PFSK-1 (cell line): ENCODE measurements at regions not wholly inside any gene's neighbourhood (a gene's known extent, or its start where the extent isn't known, plus 50 kb on each side); places are given as distances from the start of the nearest gene placed in this dataset.

Experiments used
- FOXP2 ChIP-seq: optimal IDR thresholded peaks from 2 replicates; pipeline ENCODE3; 2011; ENCODE audit warnings: borderline replicate concordance, control low read depth, inconsistent platforms; ENCODE audit not compliant: insufficient read depth; ENCODE audit errors: extremely low read length, extremely low read depth
- POLR2AphosphoS5 ChIP-seq: IDR thresholded peaks from 2 replicates; pipeline ENCODE4 v1.6.1; 2012; ENCODE audit warnings: low read depth, mild to moderate bottlenecking, control low read depth, low read length, moderate library complexity
- SIN3A ChIP-seq: IDR thresholded peaks from 2 replicates; pipeline ENCODE4 v1.6.1; 2012; ENCODE audit warnings: mild to moderate bottlenecking, low read length, moderate library complexity, borderline replicate concordance; ENCODE audit not compliant: insufficient read depth
- TAF1 ChIP-seq: IDR thresholded peaks from 2 replicates; pipeline ENCODE4 v1.6.1; 2012; ENCODE audit warnings: low read length, control low read depth, borderline replicate concordance; ENCODE audit not compliant: insufficient read depth
- TF ChIP-seq, protein P1 (sequence below), 2 experiments: IDR thresholded peaks; 2 replicates each; pipeline versions ENCODE4 v1.6.1 to v1.8.0; 2011 to 2012; ENCODE audit warnings: low read depth in 2 of 2, low read length in 2 of 2, control low read depth in 1 of 2, inconsistent platforms in 1 of 2, mild to moderate bottlenecking in 1 of 2, moderate library complexity in 1 of 2; ENCODE audit not compliant: insufficient read depth in 1 of 2

DNA sequence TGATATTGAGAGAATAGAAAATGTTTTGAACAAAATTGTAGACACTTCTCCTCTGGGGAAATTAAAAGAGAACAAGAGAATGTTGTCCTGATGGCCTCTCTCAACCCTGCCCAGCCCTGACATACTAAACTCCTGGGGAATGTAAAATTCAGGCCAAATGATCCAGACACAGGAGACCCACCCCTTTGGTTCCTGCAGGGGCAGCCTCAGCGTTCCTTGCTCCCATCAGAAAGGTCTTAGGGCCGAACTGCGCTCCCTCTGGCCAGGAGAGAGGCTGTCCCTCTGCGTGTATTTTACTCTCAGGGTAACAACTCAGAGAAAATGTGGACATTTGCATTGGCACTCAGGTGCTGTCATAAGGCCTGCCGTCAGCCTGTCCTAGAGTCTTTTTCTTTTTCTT, 616.3 kb upstream of the KLF4 start:
- TF ChIP-seq SIN3A (no peak), TAF1 (no peak), POLR2AphosphoS5 (no peak), FOXP2 (no peak)
- TF ChIP-seq, protein P1, sequence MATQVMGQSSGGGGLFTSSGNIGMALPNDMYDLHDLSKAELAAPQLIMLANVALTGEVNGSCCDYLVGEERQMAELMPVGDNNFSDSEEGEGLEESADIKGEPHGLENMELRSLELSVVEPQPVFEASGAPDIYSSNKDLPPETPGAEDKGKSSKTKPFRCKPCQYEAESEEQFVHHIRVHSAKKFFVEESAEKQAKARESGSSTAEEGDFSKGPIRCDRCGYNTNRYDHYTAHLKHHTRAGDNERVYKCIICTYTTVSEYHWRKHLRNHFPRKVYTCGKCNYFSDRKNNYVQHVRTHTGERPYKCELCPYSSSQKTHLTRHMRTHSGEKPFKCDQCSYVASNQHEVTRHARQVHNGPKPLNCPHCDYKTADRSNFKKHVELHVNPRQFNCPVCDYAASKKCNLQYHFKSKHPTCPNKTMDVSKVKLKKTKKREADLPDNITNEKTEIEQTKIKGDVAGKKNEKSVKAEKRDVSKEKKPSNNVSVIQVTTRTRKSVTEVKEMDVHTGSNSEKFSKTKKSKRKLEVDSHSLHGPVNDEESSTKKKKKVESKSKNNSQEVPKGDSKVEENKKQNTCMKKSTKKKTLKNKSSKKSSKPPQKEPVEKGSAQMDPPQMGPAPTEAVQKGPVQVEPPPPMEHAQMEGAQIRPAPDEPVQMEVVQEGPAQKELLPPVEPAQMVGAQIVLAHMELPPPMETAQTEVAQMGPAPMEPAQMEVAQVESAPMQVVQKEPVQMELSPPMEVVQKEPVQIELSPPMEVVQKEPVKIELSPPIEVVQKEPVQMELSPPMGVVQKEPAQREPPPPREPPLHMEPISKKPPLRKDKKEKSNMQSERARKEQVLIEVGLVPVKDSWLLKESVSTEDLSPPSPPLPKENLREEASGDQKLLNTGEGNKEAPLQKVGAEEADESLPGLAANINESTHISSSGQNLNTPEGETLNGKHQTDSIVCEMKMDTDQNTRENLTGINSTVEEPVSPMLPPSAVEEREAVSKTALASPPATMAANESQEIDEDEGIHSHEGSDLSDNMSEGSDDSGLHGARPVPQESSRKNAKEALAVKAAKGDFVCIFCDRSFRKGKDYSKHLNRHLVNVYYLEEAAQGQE (IDR thresholded peaks at IDR 0.05; ENCODE audit: insufficient read depth in 1 of 2, low read depth in 2 of 2, low read length in 2 of 2): no peak

DNA sequence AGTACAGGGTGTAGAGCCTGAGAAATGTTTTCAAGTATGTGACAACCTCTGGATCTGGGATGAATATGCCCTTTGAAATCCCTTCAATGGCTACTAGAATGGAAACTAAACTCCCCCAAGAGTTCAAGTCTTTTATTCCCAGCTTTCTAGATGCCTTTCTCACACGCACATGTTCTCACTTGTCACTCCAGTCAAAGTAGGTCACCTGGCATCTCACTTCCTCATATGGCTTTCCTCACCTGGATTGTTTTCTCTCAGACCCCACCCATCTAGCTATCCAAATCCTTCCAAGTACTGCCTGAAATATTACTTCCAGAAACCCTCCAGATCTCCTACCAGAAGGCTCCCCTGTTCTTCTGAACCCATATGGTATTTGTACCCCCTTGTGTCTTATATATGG, 615.4 kb upstream of the KLF4 start:
- TF ChIP-seq SIN3A (no peak), FOXP2 (no peak), POLR2AphosphoS5 (no peak), TAF1 (no peak)
- TF ChIP-seq, protein P1 (IDR thresholded peaks at IDR 0.05; ENCODE audit: insufficient read depth in 1 of 2, low read depth in 2 of 2, low read length in 2 of 2): no peak

DNA sequence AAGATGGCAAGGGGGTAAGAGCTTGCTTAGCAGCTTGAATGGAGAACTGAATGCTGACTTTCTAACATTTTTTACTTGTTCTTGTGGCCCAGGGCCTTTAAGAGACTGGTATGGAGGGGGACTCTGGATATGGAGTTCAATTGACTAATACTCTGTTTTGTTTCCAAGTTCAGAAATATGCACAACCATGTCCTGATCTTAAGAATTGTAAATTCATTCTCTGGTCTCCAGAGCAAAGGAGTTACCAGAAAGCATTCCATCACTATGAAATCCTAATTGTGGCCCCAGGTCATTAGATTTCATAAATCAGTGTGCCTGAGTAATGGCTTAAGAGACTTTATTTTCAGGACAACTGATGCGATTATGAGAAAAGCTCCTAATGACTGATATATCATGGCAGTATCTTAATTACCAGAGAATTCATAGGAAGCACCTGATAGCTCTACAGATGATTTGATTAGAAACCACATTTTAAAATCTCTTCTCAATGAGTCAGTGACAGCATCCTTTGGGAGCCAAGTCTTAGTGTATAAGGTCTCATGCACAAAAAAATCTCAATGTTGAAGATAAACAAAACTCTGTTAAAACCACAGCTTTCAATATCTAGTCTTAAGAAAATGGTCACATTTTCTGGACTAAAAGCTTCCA, 613.6 kb upstream of the KLF4 start:
- TF ChIP-seq TAF1: no peak
- TF ChIP-seq SIN3A: no peak
- no peak for TF ChIP-seq FOXP2
- TF ChIP-seq, protein P1 (IDR thresholded peaks at IDR 0.05; ENCODE audit: insufficient read depth in 1 of 2, low read depth in 2 of 2, low read length in 2 of 2): no peak
- no peak for TF ChIP-seq POLR2AphosphoS5

DNA sequence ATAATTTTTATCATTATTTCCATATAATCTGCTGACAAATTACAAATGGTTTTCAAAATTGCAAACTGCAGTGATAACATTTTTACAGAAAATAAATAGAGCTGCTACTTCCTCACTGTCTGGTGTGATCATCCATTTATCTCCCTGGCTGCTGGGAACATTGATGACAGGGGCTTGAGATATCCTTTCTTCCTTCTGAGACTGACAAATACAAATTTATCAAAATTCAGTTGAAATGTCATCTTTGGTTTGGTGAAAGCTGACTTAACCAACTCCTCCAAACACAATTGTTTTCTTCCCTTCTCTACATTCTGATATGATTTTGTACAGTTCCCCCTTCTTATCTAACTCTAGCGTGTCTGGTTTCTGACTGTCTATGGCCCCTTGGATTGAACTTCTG, 611.8 kb upstream of the KLF4 start:
- no peak for TF ChIP-seq SIN3A
- no peak for TF ChIP-seq TAF1
- TF ChIP-seq FOXP2: no peak
- TF ChIP-seq, protein P1 (IDR thresholded peaks at IDR 0.05; ENCODE audit: insufficient read depth in 1 of 2, low read depth in 2 of 2, low read length in 2 of 2): no peak
- no peak for TF ChIP-seq POLR2AphosphoS5

GRCh38 chr9:108100571-108100970, 611.0 kb upstream of the KLF4 start:
- TF ChIP-seq TAF1: no peak
- TF ChIP-seq, protein P1 (IDR thresholded peaks at IDR 0.05; ENCODE audit: insufficient read depth in 1 of 2, low read depth in 2 of 2, low read length in 2 of 2): no peak
